Medulla oblongata (tissue), 1 donor: ENCODE measurements at regions not wholly inside any gene's neighbourhood (a gene's known extent, or its start where the extent isn't known, plus 50 kb on each side); places are given as distances from the start of the nearest gene placed in this dataset.

Experiments
- DNase-seq: peaks from one replicate; pipeline ENCODE4 v3.0.0-alpha.2; 2015; ENCODE audit errors: extremely low spot score

GRCh38 chr16:9251026-9251425, 159.6 kb downstream of the HAPSTR1 start:
- no peak for DNase-seq

- no peak for DNase-seq
Observed at GRCh38 chr16:9254863-9255262, 163.4 kb downstream of the HAPSTR1 start.

- no peak for DNase-seq
Observed at GRCh38 chr16:9256196-9256595, 164.8 kb downstream of the HAPSTR1 start.

GRCh38 chr16:9257843-9258242, 166.4 kb downstream of the HAPSTR1 start:
- no peak for DNase-seq

GRCh38 chr16:9258423-9259051, 167.1 kb downstream of the HAPSTR1 start:
- DNase-seq: peak; percentile 40

GRCh38 chr16:9259914-9260608, 168.6 kb downstream of the HAPSTR1 start:
- no peak for DNase-seq

- no peak for DNase-seq
Observed at GRCh38 chr16:9260666-9261065, 169.2 kb downstream of the HAPSTR1 start.

GRCh38 chr16:9261376-9261775, 169.9 kb downstream of the HAPSTR1 start:
- no peak for DNase-seq

- DNase-seq: no peak
Observed at GRCh38 chr16:9262941-9263715, 171.7 kb downstream of the HAPSTR1 start.

- no peak for DNase-seq
Observed at GRCh38 chr16:9264067-9264466, 172.6 kb downstream of the HAPSTR1 start.

GRCh38 chr16:9268446-9268845, 177.0 kb downstream of the HAPSTR1 start:
- no peak for DNase-seq

- DNase-seq: no peak
Observed at GRCh38 chr16:9270424-9270823, 179.0 kb downstream of the HAPSTR1 start.

GRCh38 chr16:9270941-9271340, 179.5 kb downstream of the HAPSTR1 start:
- no peak for DNase-seq

DNA sequence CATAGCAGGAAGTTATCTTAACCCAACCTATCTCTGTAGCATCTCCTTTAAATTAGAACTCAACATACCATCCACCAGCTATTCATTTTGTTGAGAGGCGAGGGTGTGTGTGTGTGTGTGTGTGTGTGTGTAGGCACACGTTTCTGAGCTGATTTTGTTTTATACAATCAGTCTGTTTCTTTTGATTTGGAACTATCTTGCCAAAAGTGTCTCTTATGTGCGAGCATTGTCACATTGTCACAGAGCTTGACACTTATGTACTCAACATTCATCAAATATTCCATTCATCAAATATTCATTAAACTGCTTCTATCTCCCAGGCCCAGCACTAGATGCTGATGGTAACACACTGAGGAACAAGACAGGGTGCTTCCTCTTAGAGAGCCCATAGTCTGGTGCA, 180.4 kb downstream of the HAPSTR1 start:
- no peak for DNase-seq

DNA sequence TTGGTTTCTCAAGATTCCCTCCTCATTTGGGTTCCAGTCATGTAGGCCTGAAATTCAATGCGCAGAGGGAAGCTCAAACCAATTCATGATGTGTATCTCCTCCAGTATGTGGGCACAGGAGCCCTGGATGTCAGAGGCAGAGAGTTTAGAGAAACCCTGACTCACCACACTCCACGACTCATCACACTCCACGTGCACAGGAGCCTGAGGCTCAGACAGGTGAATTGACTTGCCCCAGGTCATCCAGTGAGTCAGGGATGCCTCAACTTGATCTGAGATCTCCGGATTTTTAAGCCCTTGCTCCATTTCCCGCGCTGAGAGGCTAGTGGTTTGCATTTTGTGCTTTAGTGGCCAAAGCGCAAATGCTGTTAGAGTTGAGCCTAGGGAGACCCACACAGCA, 183.9 kb downstream of the HAPSTR1 start:
- no peak for DNase-seq

DNA sequence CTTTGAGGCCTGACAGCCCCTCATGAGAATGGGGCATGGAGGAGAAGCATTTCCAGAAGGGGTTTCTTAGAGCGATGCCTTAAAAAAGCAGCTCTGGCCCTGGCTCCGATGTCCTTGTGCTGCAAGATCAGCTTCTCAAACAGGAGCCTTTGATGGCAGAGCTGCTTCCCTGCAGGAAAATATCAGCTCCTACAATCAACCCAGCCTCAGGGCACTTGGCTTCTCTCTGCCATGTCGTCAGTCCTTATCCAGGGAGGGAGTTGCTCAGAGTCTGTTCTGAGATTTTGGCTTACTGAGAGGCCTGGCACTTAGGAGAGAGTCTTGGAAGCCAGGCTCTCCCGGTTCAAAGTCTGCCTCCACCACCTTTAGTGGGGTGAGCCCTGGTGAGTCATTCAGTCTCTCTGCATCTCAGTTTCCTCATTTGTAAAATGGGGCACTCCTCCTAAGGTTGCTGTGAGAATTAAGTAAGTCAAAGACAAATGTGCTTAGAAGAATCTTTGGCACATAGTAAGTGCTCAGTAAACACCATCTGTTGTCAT, 184.4 kb downstream of the HAPSTR1 start:
- no peak for DNase-seq

- no peak for DNase-seq
Observed at GRCh38 chr16:9279291-9280068, 188.0 kb downstream of the HAPSTR1 start.

DNA sequence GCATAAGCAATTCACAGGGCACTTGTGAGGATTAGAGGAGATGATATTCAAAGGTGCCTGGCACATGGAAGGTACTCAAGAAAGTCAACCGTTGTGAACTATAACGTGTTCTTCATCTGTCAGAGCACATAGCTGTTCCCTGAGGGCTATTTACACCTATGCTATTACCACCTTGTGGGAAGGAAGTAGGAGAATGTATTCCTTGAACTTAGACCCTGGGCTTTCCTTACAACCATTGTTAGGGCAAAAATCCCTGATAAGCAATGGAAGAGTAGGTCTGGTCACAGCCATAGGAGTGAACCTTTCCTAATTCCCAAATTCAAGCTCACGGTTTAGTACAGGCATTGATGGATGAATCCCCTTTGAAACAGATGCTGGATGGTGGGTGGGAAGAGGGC, 188.6 kb downstream of the HAPSTR1 start:
- no peak for DNase-seq

DNA sequence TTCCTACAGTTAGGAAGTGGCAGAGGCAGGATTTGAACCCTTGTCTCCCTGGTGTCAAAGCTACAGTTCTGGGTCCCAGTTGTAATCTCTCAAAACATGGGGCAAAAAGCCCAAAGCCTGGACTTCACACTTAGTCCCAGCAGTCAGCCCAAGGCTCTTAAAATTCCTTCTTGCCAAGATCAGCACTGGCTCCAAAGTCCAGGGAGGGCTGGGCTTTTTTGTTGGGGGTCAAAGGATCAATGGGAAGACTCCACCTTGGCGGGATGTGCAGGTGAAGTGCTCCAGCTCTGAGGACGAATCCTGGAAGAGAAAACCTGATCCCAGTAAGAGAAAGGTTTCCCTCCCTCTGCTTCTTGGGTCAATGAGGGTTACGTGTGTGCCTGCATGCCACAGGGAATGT, 195.5 kb downstream of the HAPSTR1 start:
- DNase-seq: no peak

GRCh38 chr16:9296271-9296590, 204.8 kb downstream of the HAPSTR1 start:
- no peak for DNase-seq

- peak; percentile 51 for DNase-seq
Observed at GRCh38 chr16:9297437-9298113, 206.1 kb downstream of the HAPSTR1 start.
